Ramos (cell line): ENCODE measurements at regions not wholly inside any gene's neighbourhood (a gene's known extent, or its start where the extent isn't known, plus 50 kb on each side); places are given as distances from the start of the nearest gene placed in this dataset.
"Not testable (repeated sequence)": the region's sequence is repeated elsewhere in the genome, so short reads cannot be mapped to it uniquely, and the experiment has no call there.

Experiments
- in situ Hi-C: fragments of 300-500 bp; cut with MboI; formaldehyde crosslinking; loops from one replicate; pipeline ENCODE4 v1.14.3; 2022; ENCODE audit warnings: low sequenced_read_pairs; ENCODE audit not compliant: unreplicated experiment

- in situ Hi-C loops = no loop called here
Measured at GRCh38 chr7:101705331-101705730, 76.2 kb upstream of the MYL10 start.

- in situ Hi-C loops = no loop called here
Measured at GRCh38 chr7:101707587-101707986, 78.5 kb upstream of the MYL10 start.

GRCh38 chr7:101708223-101708622 lies 79.1 kb upstream of the MYL10 start:
- in situ Hi-C loops = no loop called here

- in situ Hi-C loops = no loop called here
Measured at GRCh38 chr7:101712652-101713051, 83.6 kb upstream of the MYL10 start.

- in situ Hi-C loops = no loop called here
Measured at GRCh38 chr7:101714097-101714496, 85.0 kb upstream of the MYL10 start.

GRCh38 chr7:101717628-101718357 lies 88.7 kb upstream of the MYL10 start:
- in situ Hi-C loops = no loop called here

GRCh38 chr7:101718363-101719122 lies 89.4 kb upstream of the MYL10 start:
- in situ Hi-C loops = no loop called here

- in situ Hi-C loops = no loop called here
Measured at GRCh38 chr7:101719123-101719470, 90.0 kb upstream of the MYL10 start.

GRCh38 chr7:101720324-101720723 lies 91.2 kb upstream of the MYL10 start:
- in situ Hi-C loops = no loop called here

- in situ Hi-C loops = no loop called here
Measured at GRCh38 chr7:101722247-101722646, 93.2 kb upstream of the MYL10 start.

- in situ Hi-C loops = no loop called here
Measured at GRCh38 chr7:101723835-101724234, 93.6 kb upstream of the CUX1 start.

GRCh38 chr7:101724957-101725356 lies 92.5 kb upstream of the CUX1 start:
- in situ Hi-C loops = no loop called here

GRCh38 chr7:101725921-101726320 lies 91.5 kb upstream of the CUX1 start:
- in situ Hi-C loops = no loop called here

- in situ Hi-C loops = no loop called here
Measured at GRCh38 chr7:101727184-101727583, 90.2 kb upstream of the CUX1 start.

GRCh38 chr7:101728128-101728527 lies 89.3 kb upstream of the CUX1 start:
- in situ Hi-C loops = no loop called here

- in situ Hi-C loops = not testable (repeated sequence)
Measured at GRCh38 chr7:101728873-101729240, 88.6 kb upstream of the CUX1 start.

GRCh38 chr7:101729241-101729883 lies 88.1 kb upstream of the CUX1 start:
- in situ Hi-C loops = no loop called here

- in situ Hi-C loops = no loop called here
Measured at GRCh38 chr7:101731502-101732084, 85.8 kb upstream of the CUX1 start.

- in situ Hi-C loops = no loop called here
Measured at GRCh38 chr7:101733713-101734475, 83.5 kb upstream of the CUX1 start.

GRCh38 chr7:101736084-101736483 lies 81.3 kb upstream of the CUX1 start:
- in situ Hi-C loops = no loop called here
